Ovary (tissue), 7 donors: ENCODE measurements at regions not wholly inside any gene's neighbourhood (a gene's known extent, or its start where the extent isn't known, plus 50 kb on each side); places are given as distances from the start of the nearest gene placed in this dataset.

Experiments
- DNase-seq, 5 donors: peaks; one replicate each; pipeline ENCODE4 v3.0.0-alpha.2; 2019 to 2020
- H3K27ac ChIP-seq, 2 donors: fragments of 200-600 bp; one replicate each; pipeline versions ENCODE4 v1.5.1 to v1.8.0; 2019 to 2022
- H3K27me3 ChIP-seq: fragments of 200-600 bp; one replicate; pipeline ENCODE4 v1.8.0; 2022
- H3K36me3 ChIP-seq: fragments of 200-600 bp; sonication (generic); one replicate; pipeline ENCODE4 v1.5.1; 2019
- H3K4me1 ChIP-seq: one replicate; pipeline ENCODE4 v1.8.1; 2013; ENCODE audit warnings: mild to moderate bottlenecking, moderate library complexity; ENCODE audit not compliant: insufficient read depth
- H3K4me3 ChIP-seq: fragments of 200-600 bp; sonication (generic); one replicate; pipeline ENCODE4 v1.5.1; 2017
- H3K9me3 ChIP-seq, 2 donors: fragments of 200-600 bp in 1 of 2; sonication (generic) in 1 of 2; one replicate each; pipeline versions ENCODE4 v1.5.1 to v1.8.1; 2013 to 2019; ENCODE audit warnings: mild to moderate bottlenecking in 1 of 2, moderate library complexity in 1 of 2
- EP300 ChIP-seq: sonication (generic); formaldehyde crosslinking; IDR thresholded peaks from one replicate; pipeline ENCODE4 v1.6.1; 2017; ENCODE audit warnings: antibody characterized with exemption
- POLR2A ChIP-seq: fragments of 450-650 bp; IDR thresholded peaks from one replicate; pipeline ENCODE4 v1.6.1; 2017; ENCODE audit warnings: antibody characterized with exemption, mild to moderate bottlenecking, moderate library complexity
- WGBS, 3 donors: extraction: QIAGEN DNeasy Blood & Tissue Kit in 1 of 3; methylation state at CpG; one replicate each; pipeline versions ENCODE4 v1.1.5 to v1.1.7; 2013 to 2017; 5-methylcytosine and 5-hydroxymethylcytosine counted together
- intact Hi-C, 4 donors: fragments of 100-400 bp; cut with DNase I; formaldehyde crosslinking; loops; one replicate each; pipeline versions ENCODE4 v1.11.0 to v1.15.1; 2022 to 2023
- TF ChIP-seq, protein P1 (sequence below), 3 donors: fragments of 450-650 bp in 2 of 3; fragments of 200-600 bp in 1 of 3; IDR thresholded peaks; one replicate each; pipeline versions ENCODE4 v1.5.1 to v1.8.0; 2016 to 2022; ENCODE audit warnings: antibody characterized with exemption in 3 of 3, mild to moderate bottlenecking in 1 of 3
- donor health status: DM: no; HTN: no; CAD: no; lungs with moderate emphysema.
- donor health status: DM: no; HTN: no; CAD: no.
- donor health status: Bipolar disorder and iron deficiency.
- donor health status: DM: no; HTN: no; CAD: no.
- donor health status: DM: yes; HTN: yes; CAD: no.

- H3K4me1 ChIP-seq: no peaks in the 10 kb centered on the region
- H3K9me3 ChIP-seq: no peaks in the 10 kb centered on the region
- H3K27ac ChIP-seq: no peak overlapping the region
- no peaks in the 10 kb centered on the region for H3K36me3 ChIP-seq
- no peaks in the 10 kb centered on the region for H3K27me3 ChIP-seq
- no peak overlapping the region for H3K4me3 ChIP-seq
- DNase-seq: no peak
- TF ChIP-seq POLR2A (no peak), EP300 (no peak)
- TF ChIP-seq, protein P1, sequence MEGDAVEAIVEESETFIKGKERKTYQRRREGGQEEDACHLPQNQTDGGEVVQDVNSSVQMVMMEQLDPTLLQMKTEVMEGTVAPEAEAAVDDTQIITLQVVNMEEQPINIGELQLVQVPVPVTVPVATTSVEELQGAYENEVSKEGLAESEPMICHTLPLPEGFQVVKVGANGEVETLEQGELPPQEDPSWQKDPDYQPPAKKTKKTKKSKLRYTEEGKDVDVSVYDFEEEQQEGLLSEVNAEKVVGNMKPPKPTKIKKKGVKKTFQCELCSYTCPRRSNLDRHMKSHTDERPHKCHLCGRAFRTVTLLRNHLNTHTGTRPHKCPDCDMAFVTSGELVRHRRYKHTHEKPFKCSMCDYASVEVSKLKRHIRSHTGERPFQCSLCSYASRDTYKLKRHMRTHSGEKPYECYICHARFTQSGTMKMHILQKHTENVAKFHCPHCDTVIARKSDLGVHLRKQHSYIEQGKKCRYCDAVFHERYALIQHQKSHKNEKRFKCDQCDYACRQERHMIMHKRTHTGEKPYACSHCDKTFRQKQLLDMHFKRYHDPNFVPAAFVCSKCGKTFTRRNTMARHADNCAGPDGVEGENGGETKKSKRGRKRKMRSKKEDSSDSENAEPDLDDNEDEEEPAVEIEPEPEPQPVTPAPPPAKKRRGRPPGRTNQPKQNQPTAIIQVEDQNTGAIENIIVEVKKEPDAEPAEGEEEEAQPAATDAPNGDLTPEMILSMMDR (IDR thresholded peaks at IDR 0.05): no peak
- intact Hi-C loops: no loop called here
- WGBS, 3 donors: 2 to 12% (median 2%) methylated on average over 5 of the region's 5 CpGs
Observed at GRCh38 chr11:131253142-131253655, 117.2 kb upstream of the NTM start.

GRCh38 chr11:131253656-131254151, 116.7 kb upstream of the NTM start:
- Histone ChIP-seq H3K27me3 (no peaks in the 10 kb centered on the region), H3K9me3 (no peaks in the 10 kb centered on the region), H3K4me1 (no peaks in the 10 kb centered on the region), H3K36me3 (no peaks in the 10 kb centered on the region), H3K4me3 (no peak overlapping the region), H3K27ac (no peak overlapping the region)
- 3 to 14% (median 6%) methylated on average over 9 of the region's 9 CpGs for WGBS, 3 donors
- DNase-seq: peak in 2 of 5 donors; percentile 18 to 39
- intact Hi-C loops: no loop called here
- TF ChIP-seq, protein P1 (IDR thresholded peaks at IDR 0.05): no peak
- no peak for TF ChIP-seq EP300
- TF ChIP-seq POLR2A: no peak

GRCh38 chr11:131254254-131254653, 116.2 kb upstream of the NTM start:
- TF ChIP-seq, protein P1 (IDR thresholded peaks at IDR 0.05): no peak
- TF ChIP-seq EP300 (no peak), POLR2A (no peak)
- Histone ChIP-seq H3K27ac (no peak overlapping the region), H3K36me3 (no peaks in the 10 kb centered on the region), H3K27me3 (no peaks in the 10 kb centered on the region), H3K9me3 (no peaks in the 10 kb centered on the region), H3K4me3 (no peak overlapping the region), H3K4me1 (no peaks in the 10 kb centered on the region)
- WGBS, 3 donors: 46 to 55% (median 53%) methylated on average over 7 of the region's 7 CpGs
- intact Hi-C loops: no loop called here
- DNase-seq: no peak

GRCh38 chr11:131274233-131274632, 96.2 kb upstream of the NTM start:
- DNase-seq: no peak
- TF ChIP-seq EP300 (no peak), POLR2A (no peak)
- TF ChIP-seq, protein P1 (IDR thresholded peaks at IDR 0.05): no peak
- Histone ChIP-seq H3K27ac (no peak overlapping the region), H3K4me3 (no peak overlapping the region), H3K27me3 (no peaks in the 10 kb centered on the region), H3K9me3 (no peaks in the 10 kb centered on the region), H3K36me3 (no peaks in the 10 kb centered on the region), H3K4me1 (no peaks in the 10 kb centered on the region)
- intact Hi-C loops: no loop called here
- WGBS, 3 donors: 56 to 70% (median 63%) methylated on average over 5 of the region's 5 CpGs
